GM11168 (cell line): ENCODE measurements at regions not wholly inside any gene's neighbourhood (a gene's known extent, or its start where the extent isn't known, plus 50 kb on each side); places are given as distances from the start of the nearest gene placed in this dataset.

ENCODE experiments used
- in situ Hi-C: fragments of 300-500 bp; cut with MboI; formaldehyde crosslinking; loops from one replicate; pipeline ENCODE4 v1.12.0; 2022; ENCODE audit warnings: low sequenced_read_pairs; ENCODE audit not compliant: unreplicated experiment

GRCh38 chr1:29991025-29991424 is 732.4 kb downstream of the MATN1 start:
- in situ Hi-C loops, result no loop called here

GRCh38 chr1:29990304-29990703 is 733.1 kb downstream of the MATN1 start:
- in situ Hi-C loops, result no loop called here

DNA sequence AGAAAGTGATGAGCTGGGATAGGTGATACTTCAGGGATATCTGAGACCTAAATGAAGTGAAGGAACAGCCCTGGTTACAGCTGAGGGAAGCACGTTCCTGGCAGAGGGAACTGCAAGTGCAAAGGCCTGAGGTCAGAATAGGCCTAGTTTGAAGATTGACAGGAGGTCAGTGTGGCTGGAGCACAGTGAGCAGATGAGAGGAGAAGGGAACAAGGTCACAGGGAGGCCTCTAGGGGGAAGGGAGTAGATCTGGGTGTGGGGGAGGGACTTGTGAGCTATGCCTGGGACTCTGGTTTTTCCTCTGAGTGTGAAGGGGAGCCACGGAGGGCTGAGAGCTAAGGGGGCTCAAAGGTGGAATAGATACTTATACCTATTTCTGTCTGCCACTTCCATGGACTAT is 736.4 kb downstream of the MATN1 start:
- in situ Hi-C loops, result no loop called here

DNA sequence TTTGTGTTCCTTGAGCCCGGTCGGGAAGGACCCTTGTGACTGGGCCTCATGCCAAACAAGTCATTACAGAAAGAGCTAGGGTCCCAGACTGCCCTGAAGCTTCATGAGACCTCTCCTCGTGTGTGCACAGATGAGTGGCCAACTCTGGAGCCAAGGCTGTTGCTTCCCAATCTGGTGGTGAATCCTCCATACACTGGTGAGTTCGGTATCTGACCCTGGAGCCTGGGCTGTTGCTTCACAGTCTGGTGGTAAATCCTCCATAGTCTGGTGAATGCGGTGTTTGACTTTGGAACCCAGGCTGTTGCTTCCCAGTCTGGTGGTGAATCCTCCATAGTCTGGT is 737.8 kb downstream of the MATN1 start:
- in situ Hi-C loops, result no loop called here

- in situ Hi-C loops, result no loop called here
Measured at GRCh38 chr1:29984862-29985605, 738.4 kb downstream of the MATN1 start.

DNA sequence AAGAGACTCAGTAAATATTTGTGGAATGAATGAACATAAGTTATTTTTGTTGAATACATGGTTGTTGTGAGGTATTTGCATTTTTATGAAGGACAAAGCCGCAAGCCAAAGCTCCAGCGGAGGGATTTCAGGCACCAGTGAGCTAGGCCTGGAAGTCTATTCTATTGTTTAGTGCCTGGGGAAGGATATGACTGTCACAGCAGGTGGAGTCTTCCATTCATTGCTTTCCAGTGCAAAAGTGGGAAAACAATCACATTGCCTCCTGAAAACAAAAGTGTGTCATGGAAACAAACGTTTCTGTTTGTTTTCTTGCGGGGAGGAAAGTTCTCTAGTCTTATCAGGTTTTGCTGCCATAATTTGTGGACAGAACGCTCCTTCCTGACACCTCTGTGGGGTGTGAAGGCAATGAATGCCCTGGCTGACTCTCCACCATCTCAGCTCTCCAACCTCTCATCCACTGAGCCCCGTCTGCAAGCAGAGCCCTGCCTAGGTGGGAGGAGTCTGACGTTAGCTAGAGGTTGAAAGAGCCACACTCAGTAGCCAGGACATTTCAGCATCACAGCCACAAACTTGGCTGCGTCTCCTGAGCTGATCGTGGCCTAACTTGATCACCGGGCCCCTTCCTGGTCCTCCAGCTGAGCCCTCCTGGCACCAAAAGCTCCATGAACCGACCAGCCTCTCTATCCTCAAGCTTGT is 739.1 kb downstream of the MATN1 start:
- in situ Hi-C loops, result no loop called here

- in situ Hi-C loops, result no loop called here
Measured at GRCh38 chr1:29983321-29983720, 740.1 kb downstream of the MATN1 start.

GRCh38 chr1:29981586-29982239 is 741.7 kb downstream of the MATN1 start:
- in situ Hi-C loops, result no loop called here

GRCh38 chr1:29977550-29977949 is 741.2 kb downstream of the PTPRU start:
- in situ Hi-C loops, result no loop called here

GRCh38 chr1:29975036-29975694 is 738.8 kb downstream of the PTPRU start:
- in situ Hi-C loops, result no loop called here

DNA sequence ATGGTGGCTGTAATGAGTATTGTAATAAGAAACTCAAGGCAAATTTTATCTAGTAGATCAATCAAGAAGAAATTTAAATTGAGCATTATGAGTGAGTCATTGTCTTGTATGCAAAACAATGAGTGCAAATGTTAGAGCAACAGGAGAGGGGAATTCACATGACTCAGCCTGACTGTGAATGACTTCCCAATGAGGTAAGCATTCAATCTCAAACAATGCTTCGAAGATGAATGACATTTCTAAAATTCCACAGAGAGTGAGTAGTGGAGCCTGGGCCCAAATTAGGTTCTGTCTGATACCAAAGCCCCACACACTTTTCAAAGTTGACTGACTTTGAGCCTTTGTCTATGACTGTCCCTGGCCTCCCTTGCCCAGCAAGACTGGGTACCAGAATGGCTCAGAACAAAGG is 738.0 kb downstream of the PTPRU start:
- in situ Hi-C loops, result no loop called here

DNA sequence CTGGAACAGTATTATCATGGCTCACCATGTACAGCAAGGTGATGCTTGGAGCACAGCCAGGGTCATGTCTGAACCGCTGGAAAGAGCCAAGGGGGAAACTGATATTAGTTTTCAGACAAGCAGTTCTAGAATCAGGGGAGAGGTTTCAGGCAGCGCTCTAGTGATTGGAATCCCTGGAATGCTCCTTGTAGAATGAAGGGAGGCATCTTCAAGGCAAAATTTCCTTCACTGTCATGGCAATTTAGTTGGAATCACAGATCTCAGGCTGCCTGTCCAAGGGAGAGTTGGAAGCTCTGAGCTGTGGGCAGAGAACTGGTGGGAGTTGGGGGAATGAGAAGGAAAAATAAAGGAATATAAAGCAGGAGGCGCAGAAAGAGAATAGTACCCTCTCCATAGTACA is 737.1 kb downstream of the PTPRU start:
- in situ Hi-C loops, result no loop called here

DNA sequence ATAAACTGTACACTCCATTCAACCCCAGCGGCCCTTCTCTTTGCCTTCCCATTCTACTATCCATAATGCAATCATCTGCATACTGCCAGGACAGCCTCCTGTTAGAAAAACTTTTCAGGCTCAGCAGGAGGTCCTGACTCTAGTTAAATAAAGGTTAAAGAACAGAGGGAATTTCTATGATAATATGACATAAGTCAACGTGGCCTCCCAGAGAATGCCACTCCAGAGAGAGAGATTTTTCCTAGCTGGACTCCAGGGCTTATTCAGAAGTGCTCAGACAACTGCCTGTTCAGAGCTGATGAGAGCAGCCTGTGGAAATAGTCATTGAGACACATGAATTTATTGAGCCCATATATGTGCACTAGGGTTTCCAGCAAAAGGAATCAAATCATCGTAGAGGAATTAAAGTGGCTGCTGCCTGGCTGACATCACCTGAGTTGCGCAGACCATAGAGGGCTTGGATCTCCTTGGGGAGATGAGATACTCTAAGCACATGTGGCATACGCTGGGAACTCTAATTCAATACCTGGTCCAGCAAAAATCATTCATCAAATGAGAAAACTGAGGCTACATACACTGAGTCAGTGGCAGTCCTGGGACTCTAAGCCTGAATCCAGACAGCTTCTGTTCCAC is 736.2 kb downstream of the PTPRU start:
- in situ Hi-C loops, result no loop called here

DNA sequence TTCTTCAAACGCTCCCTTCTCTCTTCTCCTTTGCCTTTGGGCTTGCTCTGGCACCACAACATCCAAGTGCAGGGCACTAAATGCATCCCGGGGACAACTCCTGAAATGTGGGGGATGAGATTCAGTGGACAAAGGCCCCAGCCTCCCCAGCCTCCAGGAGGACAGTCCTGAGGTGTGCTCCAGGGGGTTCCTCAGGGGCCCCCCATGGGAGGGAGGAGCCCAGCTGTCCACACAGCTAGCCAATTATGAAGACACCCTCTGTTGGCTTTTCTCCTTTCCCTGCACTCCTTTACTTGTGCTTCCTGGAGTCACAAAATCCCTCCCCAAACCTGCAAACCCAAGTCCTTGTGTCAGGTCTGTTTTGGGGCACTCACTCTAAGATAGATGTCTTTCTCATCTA is 735.4 kb downstream of the PTPRU start:
- in situ Hi-C loops, result no loop called here

GRCh38 chr1:29970747-29971325 is 734.5 kb downstream of the PTPRU start:
- in situ Hi-C loops, result no loop called here

GRCh38 chr1:29969576-29969975 is 733.3 kb downstream of the PTPRU start:
- in situ Hi-C loops, result no loop called here

- in situ Hi-C loops, result no loop called here
Measured at GRCh38 chr1:29967261-29967660, 730.9 kb downstream of the PTPRU start.

GRCh38 chr1:29966526-29967045 is 730.3 kb downstream of the PTPRU start:
- in situ Hi-C loops, result no loop called here

DNA sequence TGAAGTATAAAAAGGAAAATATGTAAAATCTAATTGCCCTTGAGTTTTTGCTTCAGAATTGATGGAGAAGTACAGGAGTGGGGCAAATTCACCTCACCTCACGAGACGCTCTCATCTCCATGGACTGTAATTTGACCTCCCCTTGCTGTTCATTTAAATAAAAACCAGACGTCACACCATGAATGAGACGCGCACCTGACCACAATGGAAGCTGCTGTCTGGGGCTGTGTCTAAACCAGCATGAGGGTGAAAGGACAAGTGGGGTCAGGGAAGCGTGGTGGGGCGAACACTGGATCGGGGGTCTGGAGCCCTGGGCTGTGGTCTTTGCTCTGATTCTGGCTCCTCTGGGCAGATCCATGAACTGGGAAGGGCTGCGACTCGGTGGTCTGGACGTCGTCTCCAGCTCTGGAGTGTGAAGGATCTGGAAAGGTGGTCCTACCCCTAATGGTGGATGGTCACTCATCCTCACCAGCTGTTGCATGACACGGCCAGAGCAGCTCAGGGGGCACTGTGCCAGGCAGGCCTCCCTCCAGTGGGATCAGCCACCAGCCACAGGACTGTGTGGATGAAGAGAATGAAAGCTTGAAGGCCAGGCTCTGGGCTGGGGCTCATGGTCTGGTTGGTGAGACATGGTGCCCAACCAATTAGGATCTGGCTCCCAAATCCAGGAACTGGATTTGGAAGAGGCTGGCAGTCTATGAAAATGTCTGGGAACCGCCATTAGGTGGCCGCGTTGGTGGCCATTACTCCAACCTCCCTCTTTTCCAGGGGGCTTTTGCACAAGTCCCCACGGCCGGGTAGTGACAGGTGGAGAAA is 728.6 kb downstream of the PTPRU start:
- in situ Hi-C loops, result no loop called here
